Type B pancreatic cell (in vitro differentiated cells): ENCODE measurements at regions not wholly inside any gene's neighbourhood (a gene's known extent, or its start where the extent isn't known, plus 50 kb on each side); places are given as distances from the start of the nearest gene placed in this dataset.

Experiments
- DNase-seq: peaks from one replicate; pipeline ENCODE4 v3.0.0; 2021; ENCODE audit warnings: mixed read lengths; ENCODE audit not compliant: unreplicated experiment; ENCODE audit errors: extremely low spot score
- H3K27ac Mint-ChIP-seq: 2 replicates; pipeline ENCODE4 v1.8.0; 2021; ENCODE audit warnings: mild to moderate bottlenecking, mixed read lengths
- H3K27me3 Mint-ChIP-seq: 2 replicates; pipeline ENCODE4 v1.8.0; 2021; ENCODE audit warnings: mixed read lengths
- H3K36me3 Mint-ChIP-seq: 2 replicates; pipeline ENCODE4 v1.8.0; 2021; ENCODE audit warnings: mixed read lengths
- H3K4me1 Mint-ChIP-seq: one replicate; pipeline ENCODE4 v1.8.0; 2021; ENCODE audit warnings: mixed read lengths; ENCODE audit not compliant: unreplicated experiment
- H3K4me3 Mint-ChIP-seq: 2 replicates; pipeline ENCODE4 v1.8.0; 2021; ENCODE audit warnings: mild to moderate bottlenecking, mixed read lengths
- H3K9me3 Mint-ChIP-seq: 2 replicates; pipeline ENCODE4 v1.8.0; 2021; ENCODE audit warnings: mixed read lengths
- TF ChIP-seq, protein P1 (sequence below): fragments of 200-600 bp; sonication (generic); conservative IDR thresholded peaks from 2 replicates; pipeline ENCODE4 v1.5.0; 2021; ENCODE audit warnings: antibody characterized with exemption, mild to moderate bottlenecking

- no peak overlapping the region for H3K4me3 Mint-ChIP-seq
- no peak overlapping the region for H3K27ac Mint-ChIP-seq
- TF ChIP-seq, protein P1, sequence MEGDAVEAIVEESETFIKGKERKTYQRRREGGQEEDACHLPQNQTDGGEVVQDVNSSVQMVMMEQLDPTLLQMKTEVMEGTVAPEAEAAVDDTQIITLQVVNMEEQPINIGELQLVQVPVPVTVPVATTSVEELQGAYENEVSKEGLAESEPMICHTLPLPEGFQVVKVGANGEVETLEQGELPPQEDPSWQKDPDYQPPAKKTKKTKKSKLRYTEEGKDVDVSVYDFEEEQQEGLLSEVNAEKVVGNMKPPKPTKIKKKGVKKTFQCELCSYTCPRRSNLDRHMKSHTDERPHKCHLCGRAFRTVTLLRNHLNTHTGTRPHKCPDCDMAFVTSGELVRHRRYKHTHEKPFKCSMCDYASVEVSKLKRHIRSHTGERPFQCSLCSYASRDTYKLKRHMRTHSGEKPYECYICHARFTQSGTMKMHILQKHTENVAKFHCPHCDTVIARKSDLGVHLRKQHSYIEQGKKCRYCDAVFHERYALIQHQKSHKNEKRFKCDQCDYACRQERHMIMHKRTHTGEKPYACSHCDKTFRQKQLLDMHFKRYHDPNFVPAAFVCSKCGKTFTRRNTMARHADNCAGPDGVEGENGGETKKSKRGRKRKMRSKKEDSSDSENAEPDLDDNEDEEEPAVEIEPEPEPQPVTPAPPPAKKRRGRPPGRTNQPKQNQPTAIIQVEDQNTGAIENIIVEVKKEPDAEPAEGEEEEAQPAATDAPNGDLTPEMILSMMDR: no peak
- no peaks in the 10 kb centered on the region for H3K9me3 Mint-ChIP-seq
- no peak for DNase-seq
- no peaks in the 10 kb centered on the region for H3K4me1 Mint-ChIP-seq
- H3K36me3 Mint-ChIP-seq: no peaks in the 10 kb centered on the region
- peaks cover 9% of the 10 kb centered on the region for H3K27me3 Mint-ChIP-seq
Measured at GRCh38 chr5:32934529-32934928, 223.4 kb downstream of the NPR3 start.

- H3K9me3 Mint-ChIP-seq: no peaks in the 10 kb centered on the region
- TF ChIP-seq, protein P1: no peak
- no peak overlapping the region for H3K27ac Mint-ChIP-seq
- no peak for DNase-seq
- no peaks in the 10 kb centered on the region for H3K4me1 Mint-ChIP-seq
- no peaks in the 10 kb centered on the region for H3K36me3 Mint-ChIP-seq
- H3K4me3 Mint-ChIP-seq: no peak overlapping the region
- peaks cover 9% of the 10 kb centered on the region for H3K27me3 Mint-ChIP-seq
Measured at GRCh38 chr5:32935283-32935682, 224.2 kb downstream of the NPR3 start.

- DNase-seq: no peak
- Mint-ChIP-seq H3K27me3 (peaks cover 9% of the 10 kb centered on the region), H3K4me3 (no peak overlapping the region), H3K36me3 (no peaks in the 10 kb centered on the region), H3K4me1 (no peaks in the 10 kb centered on the region), H3K9me3 (no peaks in the 10 kb centered on the region), H3K27ac (no peak overlapping the region)
- TF ChIP-seq, protein P1: no peak
Measured at GRCh38 chr5:32936329-32936728, 225.2 kb downstream of the NPR3 start.

DNA sequence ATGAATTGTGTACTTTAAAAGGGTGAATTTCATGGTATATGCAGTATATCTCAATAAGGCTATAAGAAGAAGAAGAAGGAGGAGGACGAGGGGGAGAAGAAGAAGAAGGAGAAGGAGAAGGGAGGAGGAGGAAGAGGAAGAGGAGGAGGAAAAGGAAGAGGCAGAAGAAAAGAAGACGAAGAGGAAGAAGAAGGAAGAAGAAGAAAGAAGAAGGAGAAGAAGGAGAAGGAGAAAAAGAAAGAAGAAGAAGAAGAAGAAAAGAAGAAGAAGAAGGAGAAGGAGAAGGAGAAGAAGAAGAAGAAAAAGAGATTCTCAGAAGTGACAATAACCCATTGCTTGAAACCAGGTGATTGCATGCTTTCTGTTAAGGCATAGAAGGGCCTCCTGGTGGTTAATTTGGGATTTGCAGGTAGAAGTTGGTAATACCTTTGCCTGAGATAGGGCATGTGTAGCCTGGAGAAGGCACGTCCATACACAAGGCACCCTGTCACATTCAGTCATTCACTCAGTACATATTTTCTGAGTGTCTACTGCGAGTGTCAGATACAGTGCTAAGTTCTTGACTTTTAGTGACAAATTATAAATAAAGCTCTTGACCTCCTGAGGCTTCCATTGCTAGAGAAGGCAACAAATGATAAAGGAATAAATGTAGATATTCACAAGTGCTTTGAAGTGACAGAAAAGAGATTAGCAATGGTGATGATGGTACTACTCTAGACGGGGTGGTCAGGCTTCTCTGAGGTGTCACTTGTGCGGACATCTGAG is 231.3 kb downstream of the NPR3 start:
- Mint-ChIP-seq H3K4me1 (no peaks in the 10 kb centered on the region), H3K9me3 (no peaks in the 10 kb centered on the region), H3K27me3 (peaks cover 3% of the 10 kb centered on the region), H3K36me3 (no peaks in the 10 kb centered on the region), H3K27ac (no peak overlapping the region), H3K4me3 (no peak overlapping the region)
- DNase-seq: no peak
- TF ChIP-seq, protein P1: peak; percentile 64

- no peaks in the 10 kb centered on the region for H3K27me3 Mint-ChIP-seq
- H3K4me3 Mint-ChIP-seq: no peak overlapping the region
- no peaks in the 10 kb centered on the region for H3K9me3 Mint-ChIP-seq
- TF ChIP-seq, protein P1: no peak
- H3K4me1 Mint-ChIP-seq: no peaks in the 10 kb centered on the region
- H3K36me3 Mint-ChIP-seq: no peaks in the 10 kb centered on the region
- no peak overlapping the region for H3K27ac Mint-ChIP-seq
- DNase-seq: no peak
Measured at GRCh38 chr5:32949286-32949970, 238.3 kb downstream of the NPR3 start.
